Right cardiac atrium (tissue), 5 donors: ENCODE measurements at regions not wholly inside any gene's neighbourhood (a gene's known extent, or its start where the extent isn't known, plus 50 kb on each side); places are given as distances from the start of the nearest gene placed in this dataset.

Experiments used
- ATAC-seq, 2 donors: fragments of 200-7000 bp; cut with Tn5 transposase; one replicate each; pipeline versions ENCODE4 v1.8.0 to v1.9.1; 2020; ENCODE audit warnings: moderate library complexity in 2 of 2, mild to moderate bottlenecking in 1 of 2
- DNase-seq, 3 donors: peaks; one replicate each; pipeline ENCODE4 v3.0.0-alpha.2; 2020
- H3K27ac ChIP-seq: one replicate; pipeline ENCODE4 v1.5.1; 2013; ENCODE audit warnings: mild to moderate bottlenecking, low read length, control low read depth, moderate library complexity
- H3K27me3 ChIP-seq: one replicate; pipeline ENCODE4 v1.6.1; 2013; ENCODE audit not compliant: control insufficient read depth, insufficient read depth
- H3K4me1 ChIP-seq: one replicate; pipeline ENCODE4 v1.6.1; 2013; ENCODE audit warnings: low read length; ENCODE audit not compliant: control insufficient read depth, insufficient read depth
- H3K4me3 ChIP-seq: one replicate; pipeline ENCODE4 v1.5.1; 2013; ENCODE audit warnings: low read length, control low read depth
- H3K9me3 ChIP-seq: one replicate; pipeline ENCODE4 v1.6.1; 2013; ENCODE audit warnings: low read length; ENCODE audit not compliant: control insufficient read depth
- WGBS: extraction: QIAGEN DNeasy Blood & Tissue Kit; methylation state at CpG from one replicate; pipeline ENCODE4 v1.1.7; 2013; 5-methylcytosine and 5-hydroxymethylcytosine counted together
- intact Hi-C, 4 donors: fragments of 100-400 bp; cut with DNase I; formaldehyde crosslinking; loops; one replicate each; pipeline versions ENCODE4 v1.11.0 to v1.14.0; 2022 to 2023
- donor health status: healthy with polysubstance abuse.
- donor health status: DM: no; HTN: yes; CAD: no.
- donor health status: DM: no; HTN: no; CAD: no.
- donor health status: DM: no; HTN: yes; CAD: no; lungs with severe emphysema.
- donor health status: DM: yes; HTN: yes; CAD: no.

DNA sequence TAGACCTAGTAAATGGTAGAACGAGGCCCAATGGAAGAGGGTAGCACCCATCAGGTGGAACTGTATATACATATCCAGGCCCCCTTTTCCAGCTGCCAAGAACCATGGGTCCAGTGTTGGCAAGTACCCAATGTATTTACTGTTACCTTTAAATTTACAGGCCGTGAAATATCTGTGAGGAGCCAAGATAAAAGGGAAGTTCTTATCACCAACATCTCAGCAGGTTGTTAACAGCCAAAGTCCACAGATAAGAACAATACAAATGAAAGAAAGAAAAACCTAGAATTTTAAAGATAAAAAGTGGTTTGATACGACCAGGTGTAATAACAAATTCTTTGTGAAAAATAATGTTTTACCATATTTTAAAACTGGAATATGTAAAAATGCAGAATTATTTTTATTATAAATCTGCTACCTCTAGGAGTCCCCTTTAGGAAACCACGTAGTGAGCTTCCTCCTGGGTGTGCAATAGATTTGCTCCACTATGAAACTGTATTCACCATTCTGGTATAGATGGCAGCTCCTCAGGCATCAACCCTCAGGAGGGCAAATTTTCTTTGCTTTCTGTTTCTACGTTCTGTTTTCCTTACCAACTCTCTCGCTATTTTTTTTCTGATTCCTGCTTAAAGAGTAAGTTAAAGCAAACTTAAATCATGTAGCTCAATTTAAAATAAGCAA lies 292.2 kb upstream of the SLC10A2 start:
- no peaks in the 10 kb centered on the region for H3K9me3 ChIP-seq
- H3K27me3 ChIP-seq = no peaks in the 10 kb centered on the region
- ATAC-seq (no peak), DNase-seq (no peak)
- no peak overlapping the region for H3K27ac ChIP-seq
- 66% methylated on average over 6 of the region's 6 CpGs for WGBS
- no peaks in the 10 kb centered on the region for H3K4me1 ChIP-seq
- no peak overlapping the region for H3K4me3 ChIP-seq
- intact Hi-C loops = no loop called here

DNA sequence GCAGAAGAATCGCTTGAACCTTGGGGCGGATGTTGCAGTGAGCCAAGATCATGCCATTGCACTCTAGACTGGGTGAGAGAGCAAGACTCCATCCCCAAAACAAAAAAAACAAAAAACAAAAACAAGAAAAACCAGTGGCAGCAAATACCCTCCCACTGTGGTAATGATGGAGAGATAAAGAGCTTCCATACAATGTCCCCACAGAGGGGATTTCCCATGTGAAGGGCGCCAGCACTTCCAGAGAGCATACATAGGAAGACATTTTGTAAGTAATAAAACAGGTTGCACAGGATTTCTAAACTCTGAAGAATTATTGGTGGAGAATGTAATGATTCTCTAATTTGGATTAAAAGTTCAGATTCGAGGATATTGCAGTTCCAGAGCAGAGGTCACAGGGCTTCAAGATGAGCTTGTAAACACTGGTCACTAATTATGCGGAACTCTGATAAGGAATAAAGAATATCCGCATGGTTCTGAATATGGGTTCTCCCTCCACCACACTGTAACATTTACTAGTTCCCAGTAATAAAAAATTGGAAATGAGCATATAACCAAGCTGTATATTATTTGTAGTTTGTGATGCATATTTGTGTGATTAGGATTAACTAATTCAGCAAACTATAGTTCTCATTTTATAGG lies 290.1 kb upstream of the SLC10A2 start:
- no peak overlapping the region for H3K27ac ChIP-seq
- intact Hi-C loops = no loop called here
- H3K27me3 ChIP-seq = no peaks in the 10 kb centered on the region
- no peak for ATAC-seq
- WGBS = 89% methylated on average over 6 of the region's 6 CpGs
- no peaks in the 10 kb centered on the region for H3K9me3 ChIP-seq
- no peak for DNase-seq
- no peaks in the 10 kb centered on the region for H3K4me1 ChIP-seq
- H3K4me3 ChIP-seq = no peak overlapping the region

- WGBS = 57% methylated on average over 2 of the region's 2 CpGs
- no peak for ATAC-seq
- H3K9me3 ChIP-seq = no peaks in the 10 kb centered on the region
- H3K27ac ChIP-seq = no peak overlapping the region
- no peak overlapping the region for H3K4me3 ChIP-seq
- intact Hi-C loops = no loop called here
- no peaks in the 10 kb centered on the region for H3K27me3 ChIP-seq
- no peak for DNase-seq
- no peaks in the 10 kb centered on the region for H3K4me1 ChIP-seq
These were observed 288.0 kb upstream of the SLC10A2 start for GRCh38 chr13:103354171-103354570.

GRCh38 chr13:103351035-103351828 lies 285.0 kb upstream of the SLC10A2 start:
- no peak overlapping the region for H3K27ac ChIP-seq
- no peak overlapping the region for H3K4me3 ChIP-seq
- no peaks in the 10 kb centered on the region for H3K9me3 ChIP-seq
- peak; percentile 19 to 54 (median 27) for DNase-seq
- no peaks in the 10 kb centered on the region for H3K27me3 ChIP-seq
- ATAC-seq = peak; percentile 48 to 51
- intact Hi-C loops = no loop called here
- 27% methylated on average over 10 of the region's 10 CpGs for WGBS
- no peaks in the 10 kb centered on the region for H3K4me1 ChIP-seq

DNA sequence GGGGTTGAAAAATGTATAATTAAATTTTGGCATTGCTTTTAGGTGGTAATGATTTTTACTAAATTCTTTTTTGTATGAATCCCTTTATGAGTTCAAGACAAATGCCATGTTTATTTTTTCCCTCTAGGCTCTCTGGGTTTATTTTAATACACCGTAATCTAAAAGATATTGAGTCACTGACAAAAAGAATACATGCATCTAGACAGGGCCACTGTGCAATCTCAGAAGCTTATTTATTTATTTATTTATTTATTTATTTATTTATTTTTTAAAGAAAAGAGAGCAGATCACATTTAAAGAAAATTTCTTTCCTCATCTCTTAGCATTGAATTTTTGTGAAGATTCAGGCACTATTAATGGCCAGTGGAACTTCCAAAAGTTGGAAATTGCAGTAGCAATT lies 283.9 kb upstream of the SLC10A2 start:
- WGBS = 28% methylated on average over 1 of the region's 1 CpG

DNA sequence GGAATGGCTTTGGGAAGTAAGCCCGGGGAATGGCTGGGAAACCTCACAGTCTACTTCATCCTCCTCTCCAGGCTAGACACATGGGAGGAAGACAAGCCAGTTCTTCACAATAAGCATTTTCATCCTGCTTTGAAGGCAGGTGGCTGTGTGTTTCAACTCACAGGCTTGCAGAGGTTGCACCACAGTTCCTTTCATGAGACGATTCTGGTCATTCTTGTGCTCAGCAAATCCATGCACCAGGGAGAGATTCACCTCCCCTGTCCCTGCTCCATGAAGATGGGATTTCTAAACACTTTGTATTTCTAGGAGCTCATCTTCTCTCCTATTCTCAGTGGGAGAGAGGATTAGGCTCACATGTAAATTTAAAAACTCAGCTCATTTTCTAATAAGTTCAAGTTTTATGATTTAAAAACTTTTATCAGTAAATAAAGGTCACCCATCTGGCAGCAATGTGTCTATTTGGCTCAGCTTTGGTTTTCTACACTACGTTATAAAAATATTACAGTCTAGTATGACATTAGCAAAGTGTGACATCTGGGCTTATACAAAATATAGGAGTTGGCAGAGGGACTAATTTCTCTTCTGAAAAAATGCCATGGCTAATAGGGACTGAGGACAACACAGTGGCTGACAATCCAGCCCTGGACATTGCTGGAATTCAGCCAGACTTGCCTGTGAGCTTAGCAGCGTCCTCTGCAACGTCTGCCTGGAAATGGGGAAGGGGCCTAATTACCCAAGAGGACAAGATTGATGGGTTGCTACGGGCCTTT lies 283.2 kb upstream of the SLC10A2 start:
- intact Hi-C loops = no loop called here
- Histone ChIP-seq H3K27me3 (no peaks in the 10 kb centered on the region), H3K4me1 (no peaks in the 10 kb centered on the region), H3K9me3 (no peaks in the 10 kb centered on the region), H3K4me3 (no peak overlapping the region), H3K27ac (no peak overlapping the region)
- ATAC-seq (no peak), DNase-seq (peak in 2 of 3 donors; percentile 27 to 32)
- 19% methylated on average over 6 of the region's 6 CpGs for WGBS

More for the DNA sequence above, 283.9 kb upstream of the SLC10A2 start:
- Histone ChIP-seq H3K4me1 (no peaks in the 10 kb centered on the region), H3K4me3 (no peak overlapping the region), H3K27me3 (no peaks in the 10 kb centered on the region), H3K27ac (no peak overlapping the region), H3K9me3 (no peaks in the 10 kb centered on the region)
- DNase-seq (no peak), ATAC-seq (no peak)
- intact Hi-C loops = no loop called here

GRCh38 chr13:103335241-103335640 lies 269.0 kb upstream of the SLC10A2 start:
- DNase-seq = no peak
- intact Hi-C loops = no loop called here
- 84% methylated on average over 3 of the region's 3 CpGs for WGBS
- Histone ChIP-seq H3K4me1 (no peaks in the 10 kb centered on the region), H3K4me3 (no peak overlapping the region), H3K27me3 (no peaks in the 10 kb centered on the region), H3K27ac (no peak overlapping the region), H3K9me3 (no peaks in the 10 kb centered on the region)
- ATAC-seq = no peak

GRCh38 chr13:103331924-103332323 lies 265.7 kb upstream of the SLC10A2 start:
- DNase-seq (no peak), ATAC-seq (no peak)
- intact Hi-C loops = no loop called here
- H3K4me1 ChIP-seq = no peaks in the 10 kb centered on the region
- H3K27ac ChIP-seq = no peak overlapping the region
- WGBS = 83% methylated on average over 4 of the region's 4 CpGs
- no peaks in the 10 kb centered on the region for H3K27me3 ChIP-seq
- H3K4me3 ChIP-seq = no peak overlapping the region
- no peaks in the 10 kb centered on the region for H3K9me3 ChIP-seq

- intact Hi-C loops = no loop called here
- Histone ChIP-seq H3K4me1 (no peaks in the 10 kb centered on the region), H3K27ac (no peak overlapping the region), H3K27me3 (no peaks in the 10 kb centered on the region), H3K9me3 (no peaks in the 10 kb centered on the region), H3K4me3 (no peak overlapping the region)
- DNase-seq = no peak
- WGBS = 69% methylated on average over 1 of the region's 1 CpG
- no peak for ATAC-seq
These were observed 262.7 kb upstream of the SLC10A2 start for GRCh38 chr13:103328899-103329298.

GRCh38 chr13:103326326-103326725 lies 260.1 kb upstream of the SLC10A2 start:
- no peak for ATAC-seq
- intact Hi-C loops = no loop called here
- Histone ChIP-seq H3K4me1 (no peaks in the 10 kb centered on the region), H3K4me3 (no peak overlapping the region), H3K9me3 (no peaks in the 10 kb centered on the region), H3K27ac (no peak overlapping the region), H3K27me3 (no peaks in the 10 kb centered on the region)
- WGBS = 91% methylated on average over 2 of the region's 2 CpGs
- DNase-seq = no peak

DNA sequence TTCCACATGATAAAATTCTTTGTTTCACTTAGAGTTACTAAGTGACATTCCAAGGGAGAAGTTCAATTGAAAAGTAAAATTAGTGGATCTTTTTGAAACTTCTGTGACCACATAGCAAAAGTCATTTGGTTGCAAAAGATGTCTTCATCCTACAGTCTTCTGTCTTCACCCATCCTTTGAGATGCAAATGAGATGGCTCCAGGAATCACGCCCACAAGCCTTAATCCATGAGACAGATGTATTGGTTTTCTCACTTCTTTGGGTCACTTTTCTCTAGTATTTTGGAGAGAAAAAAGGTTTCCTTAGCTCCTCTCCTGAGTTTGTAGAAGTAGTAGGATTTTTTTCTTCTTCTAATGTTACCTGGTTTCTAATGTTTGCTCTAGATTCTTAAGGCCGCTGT lies 259.5 kb upstream of the SLC10A2 start:
- no peaks in the 10 kb centered on the region for H3K9me3 ChIP-seq
- H3K27ac ChIP-seq = no peak overlapping the region
- 71% methylated on average over 2 of the region's 2 CpGs for WGBS
- DNase-seq (no peak), ATAC-seq (no peak)
- intact Hi-C loops = no loop called here
- H3K27me3 ChIP-seq = no peaks in the 10 kb centered on the region
- no peak overlapping the region for H3K4me3 ChIP-seq
- no peaks in the 10 kb centered on the region for H3K4me1 ChIP-seq
